ENCODE measurements at regions not wholly inside any gene's neighbourhood (a gene's known extent, or its start where the extent isn't known, plus 50 kb on each side); places are given as distances from the start of the nearest gene placed in this dataset.
A peak's percentile ranks its signal among the peaks of the same experiment; 100 is the strongest.

- no peak overlapping the region for H2BK12ac ChIP-seq (ENCODE audit: low read depth, low read length)
- H3K56ac ChIP-seq (replicated peaks; ENCODE audit: insufficient read length, low read depth, low read length) = no peak overlapping the region
- H2BK5ac ChIP-seq (ENCODE audit: low read depth, low read length) = 0 out of 2 replicates have a peak overlapping the region, but pooled peaks have one; percentile 6
- H3K23ac ChIP-seq (ENCODE audit: insufficient read length) = no peak overlapping the region
- no peak overlapping the region for H2BK20ac ChIP-seq (ENCODE audit: low read length)
- no peaks in the 10 kb centered on the region for H3K79me1 ChIP-seq (ENCODE audit: low read depth, low read length)
- H4K91ac ChIP-seq (replicated peaks; ENCODE audit: insufficient read length, low read length) = no peak overlapping the region
- H4K5ac ChIP-seq (ENCODE audit: insufficient read length, low read depth, low read length) = no peak overlapping the region
- H3K9ac ChIP-seq (replicated peaks in 1 of 4; ENCODE audit: extremely low read depth in 1 of 4, low read depth in 3 of 4, low read length in 3 of 4) = no peak overlapping the region
- FAIRE-seq = no peak
- H3K27ac ChIP-seq (ENCODE audit: low read depth, low read length) = no peak overlapping the region
- no peaks in the 10 kb centered on the region for H4K20me1 ChIP-seq (replicated peaks in 1 of 2; ENCODE audit: control insufficient read depth in 1 of 2, insufficient read depth in 2 of 2, low read length in 2 of 2)
- no peaks in the 10 kb centered on the region for H3K79me2 ChIP-seq (ENCODE audit: control insufficient read depth in 1 of 2, insufficient read depth in 2 of 2, low read length in 2 of 2)
- ChIA-PET POLR2A (ENCODE audit: partially characterized antibody) (no interaction called here), CTCF (ENCODE audit: partially characterized antibody) (interaction anchor here (0.6 kb wide), 2 partner anchors 67 to 84 kb away, joined by 3 read pairs; no protein-coding TSS in a partner anchor)
- H3K4me1 ChIP-seq (replicated peaks in 1 of 4; ENCODE audit: control insufficient read depth in 3 of 4, insufficient read depth in 4 of 4, low read length in 3 of 4) = peaks cover 0 to 3% (median 1%) of the 10 kb centered on the region in 4 experiments; a peak in 2 of 7 replicates
- H3K23me2 ChIP-seq (ENCODE audit: low read depth, low read length) = no peaks in the 10 kb centered on the region
- no peak overlapping the region for H3K14ac ChIP-seq (ENCODE audit: insufficient read length)
- WGBS, 2 experiments (ENCODE audit: extremely low coverage in 1 of 2, insufficient coverage in 1 of 2, insufficient read length in 1 of 2, insufficient replicate concordance in 2 of 2, low coverage in 1 of 2, low lambda C conversion rate in 2 of 2, missing lambda C conversion rate in 1 of 2) = 91% methylated on average over 3 of the region's 3 CpGs; no CpG with 5 or more reads in 1 of the 2 experiments
- H3K9me3 ChIP-seq (ENCODE audit: insufficient read depth in 2 of 2, low read depth in 1 of 2, low read length in 1 of 2) = no peaks in the 10 kb centered on the region
- H3K4me2 ChIP-seq (ENCODE audit: insufficient read depth in 1 of 2, low read depth in 2 of 2, low read length in 2 of 2) = no peak overlapping the region
- no peak overlapping the region for H4K8ac ChIP-seq (ENCODE audit: extremely low read depth, insufficient read depth, low read length)
- no peak overlapping the region for H3K4ac ChIP-seq (replicated peaks; ENCODE audit: insufficient read length, low read depth, low read length)
- no peak overlapping the region; the same call in 1 of the 2 replicates for H2AFZ ChIP-seq (ENCODE audit: low read length)
- H3K18ac ChIP-seq (ENCODE audit: extremely low read depth, low read length) = no peak overlapping the region
- DNase-seq (ENCODE audit: low read depth in 1 of 2, low spot score in 2 of 2) = no peak
- H3K36me3 ChIP-seq (ENCODE audit: control insufficient read depth in 2 of 4, insufficient read depth in 4 of 4, low read length in 3 of 4) = no peaks in the 10 kb centered on the region
- H2BK120ac ChIP-seq (replicated peaks; ENCODE audit: low read depth, low read length) = no peak overlapping the region
- no peak overlapping the region for H2AK5ac ChIP-seq (ENCODE audit: low read depth, low read length)
- no peak overlapping the region for H3K4me3 ChIP-seq (ENCODE audit: extremely low read depth in 1 of 4, insufficient read depth in 2 of 4, low read depth in 3 of 4, low read length in 4 of 4)
- H2BK15ac ChIP-seq (ENCODE audit: low read length) = no peak overlapping the region
- H3K27me3 ChIP-seq (replicated peaks in 1 of 4; ENCODE audit: control insufficient read depth in 3 of 4, extremely low read depth in 1 of 4, insufficient read depth in 3 of 4, low read length in 3 of 4) = no peaks in the 10 kb centered on the region
- TF ChIP-seq EZH2 (IDR thresholded peaks at IDR 0.05; ENCODE audit: low read depth, low read length, severe bottlenecking) (no peak), EGR1 (IDR thresholded peaks at IDR 0.05; ENCODE audit: borderline replicate concordance, low read depth, low read length) (no peak), TCF12 (IDR thresholded peaks at IDR 0.05; ENCODE audit: low read depth, low read length) (no peak), RXRA (IDR thresholded peaks at IDR 0.05; ENCODE audit: insufficient read depth, low read depth, low read length) (no peak), ATF2 (IDR thresholded peaks at IDR 0.05; ENCODE audit: low read length) (no peak), BRCA1 (IDR thresholded peaks at IDR 0.05; ENCODE audit: low read depth, low read length) (no peak), KDM1A (IDR thresholded peaks at IDR 0.05; ENCODE audit: borderline replicate concordance, low read length) (no peak), POU5F1 (IDR thresholded peaks at IDR 0.05; ENCODE audit: low read depth, low read length) (no peak), SIX5 (IDR thresholded peaks at IDR 0.05; ENCODE audit: low read depth, low read length) (no peak), TAF1 (IDR thresholded peaks at IDR 0.05; ENCODE audit: low read depth, low read length) (no peak), NANOG (IDR thresholded peaks at IDR 0.05; ENCODE audit: insufficient read depth, low read depth, low read length, poor library complexity, severe bottlenecking) (no peak), GABPA (IDR thresholded peaks at IDR 0.05; ENCODE audit: borderline replicate concordance, insufficient read depth, low read length) (no peak), CTBP2 (IDR thresholded peaks at IDR 0.05; ENCODE audit: borderline replicate concordance, insufficient read depth, insufficient read length, low read length) (no peak)
Observed at GRCh38 chr11:40032331-40032730, 1427.1 kb downstream of the LRRC4C start.
